ENCODE measurements at regions not wholly inside any gene's neighbourhood (a gene's known extent, or its start where the extent isn't known, plus 50 kb on each side); places are given as distances from the start of the nearest gene placed in this dataset.

DNA sequence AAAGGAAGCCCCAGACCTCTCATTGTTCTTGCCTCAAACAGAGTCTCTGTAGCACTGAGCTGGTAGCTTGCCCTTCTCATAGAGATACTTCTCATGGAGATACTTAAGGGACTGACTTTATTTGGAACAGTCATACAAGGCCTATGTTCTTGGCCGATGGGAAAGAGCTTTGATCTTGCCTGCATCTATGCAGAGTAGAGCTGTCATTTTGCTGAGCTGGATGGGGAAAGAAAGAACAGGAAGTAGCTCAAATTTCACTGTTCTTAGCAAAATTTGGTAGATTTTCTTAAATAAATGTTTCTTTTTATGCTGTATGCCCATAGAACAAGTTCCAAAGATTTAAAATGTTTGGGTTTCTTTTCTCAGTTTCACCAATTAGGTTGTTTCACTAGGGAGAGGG lies 119.3 kb upstream of the SEC61G start (continued):
- TF ChIP-seq, protein P1, sequence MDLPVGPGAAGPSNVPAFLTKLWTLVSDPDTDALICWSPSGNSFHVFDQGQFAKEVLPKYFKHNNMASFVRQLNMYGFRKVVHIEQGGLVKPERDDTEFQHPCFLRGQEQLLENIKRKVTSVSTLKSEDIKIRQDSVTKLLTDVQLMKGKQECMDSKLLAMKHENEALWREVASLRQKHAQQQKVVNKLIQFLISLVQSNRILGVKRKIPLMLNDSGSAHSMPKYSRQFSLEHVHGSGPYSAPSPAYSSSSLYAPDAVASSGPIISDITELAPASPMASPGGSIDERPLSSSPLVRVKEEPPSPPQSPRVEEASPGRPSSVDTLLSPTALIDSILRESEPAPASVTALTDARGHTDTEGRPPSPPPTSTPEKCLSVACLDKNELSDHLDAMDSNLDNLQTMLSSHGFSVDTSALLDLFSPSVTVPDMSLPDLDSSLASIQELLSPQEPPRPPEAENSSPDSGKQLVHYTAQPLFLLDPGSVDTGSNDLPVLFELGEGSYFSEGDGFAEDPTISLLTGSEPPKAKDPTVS (IDR thresholded peaks at IDR 0.05; ENCODE audit: low read depth, low read length): no peak
- TF ChIP-seq CREM (IDR thresholded peaks at IDR 0.05; ENCODE audit: low read depth) (no peak), E2F8 (IDR thresholded peaks at IDR 0.05; ENCODE audit: low read depth, partially characterized antibody) (no peak), MXI1 (IDR thresholded peaks at IDR 0.05; ENCODE audit: low read depth, low read length) (no peak), SPI1 (IDR thresholded peaks at IDR 0.05; ENCODE audit: borderline replicate concordance, insufficient read depth, low read depth, low read length) (no peak)
- TF ChIP-seq, protein P2, sequence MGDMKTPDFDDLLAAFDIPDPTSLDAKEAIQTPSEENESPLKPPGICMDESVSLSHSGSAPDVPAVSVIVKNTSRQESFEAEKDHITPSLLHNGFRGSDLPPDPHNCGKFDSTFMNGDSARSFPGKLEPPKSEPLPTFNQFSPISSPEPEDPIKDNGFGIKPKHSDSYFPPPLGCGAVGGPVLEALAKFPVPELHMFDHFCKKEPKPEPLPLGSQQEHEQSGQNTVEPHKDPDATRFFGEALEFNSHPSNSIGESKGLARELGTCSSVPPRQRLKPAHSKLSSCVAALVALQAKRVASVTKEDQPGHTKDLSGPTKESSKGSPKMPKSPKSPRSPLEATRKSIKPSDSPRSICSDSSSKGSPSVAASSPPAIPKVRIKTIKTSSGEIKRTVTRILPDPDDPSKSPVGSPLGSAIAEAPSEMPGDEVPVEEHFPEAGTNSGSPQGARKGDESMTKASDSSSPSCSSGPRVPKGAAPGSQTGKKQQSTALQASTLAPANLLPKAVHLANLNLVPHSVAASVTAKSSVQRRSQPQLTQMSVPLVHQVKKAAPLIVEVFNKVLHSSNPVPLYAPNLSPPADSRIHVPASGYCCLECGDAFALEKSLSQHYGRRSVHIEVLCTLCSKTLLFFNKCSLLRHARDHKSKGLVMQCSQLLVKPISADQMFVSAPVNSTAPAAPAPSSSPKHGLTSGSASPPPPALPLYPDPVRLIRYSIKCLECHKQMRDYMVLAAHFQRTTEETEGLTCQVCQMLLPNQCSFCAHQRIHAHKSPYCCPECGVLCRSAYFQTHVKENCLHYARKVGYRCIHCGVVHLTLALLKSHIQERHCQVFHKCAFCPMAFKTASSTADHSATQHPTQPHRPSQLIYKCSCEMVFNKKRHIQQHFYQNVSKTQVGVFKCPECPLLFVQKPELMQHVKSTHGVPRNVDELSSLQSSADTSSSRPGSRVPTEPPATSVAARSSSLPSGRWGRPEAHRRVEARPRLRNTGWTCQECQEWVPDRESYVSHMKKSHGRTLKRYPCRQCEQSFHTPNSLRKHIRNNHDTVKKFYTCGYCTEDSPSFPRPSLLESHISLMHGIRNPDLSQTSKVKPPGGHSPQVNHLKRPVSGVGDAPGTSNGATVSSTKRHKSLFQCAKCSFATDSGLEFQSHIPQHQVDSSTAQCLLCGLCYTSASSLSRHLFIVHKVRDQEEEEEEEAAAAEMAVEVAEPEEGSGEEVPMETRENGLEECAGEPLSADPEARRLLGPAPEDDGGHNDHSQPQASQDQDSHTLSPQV (IDR thresholded peaks at IDR 0.05): no peak
- TF ChIP-seq, protein P3, sequence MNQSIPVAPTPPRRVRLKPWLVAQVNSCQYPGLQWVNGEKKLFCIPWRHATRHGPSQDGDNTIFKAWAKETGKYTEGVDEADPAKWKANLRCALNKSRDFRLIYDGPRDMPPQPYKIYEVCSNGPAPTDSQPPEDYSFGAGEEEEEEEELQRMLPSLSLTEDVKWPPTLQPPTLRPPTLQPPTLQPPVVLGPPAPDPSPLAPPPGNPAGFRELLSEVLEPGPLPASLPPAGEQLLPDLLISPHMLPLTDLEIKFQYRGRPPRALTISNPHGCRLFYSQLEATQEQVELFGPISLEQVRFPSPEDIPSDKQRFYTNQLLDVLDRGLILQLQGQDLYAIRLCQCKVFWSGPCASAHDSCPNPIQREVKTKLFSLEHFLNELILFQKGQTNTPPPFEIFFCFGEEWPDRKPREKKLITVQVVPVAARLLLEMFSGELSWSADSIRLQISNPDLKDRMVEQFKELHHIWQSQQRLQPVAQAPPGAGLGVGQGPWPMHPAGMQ (IDR thresholded peaks at IDR 0.05; ENCODE audit: borderline replicate concordance): no peak
